ENCODE measurements at regions not wholly inside any gene's neighbourhood (a gene's known extent, or its start where the extent isn't known, plus 50 kb on each side); places are given as distances from the start of the nearest gene placed in this dataset.

GRCh38 chr6:137690721-137691120 is 176.3 kb upstream of the TNFAIP3 start:
- no peak for DNase-seq (ENCODE audit: extremely low spot score, unreplicated experiment)
- Mint-ChIP-seq H3K4me1 (ENCODE audit: unreplicated experiment) (no peaks in the 10 kb centered on the region), H3K4me3 (ENCODE audit: unreplicated experiment) (no peak overlapping the region), H3K27ac (ENCODE audit: unreplicated experiment) (no peak overlapping the region), H3K27me3 (ENCODE audit: unreplicated experiment) (no peaks in the 10 kb centered on the region), H3K9me3 (ENCODE audit: unreplicated experiment) (no peaks in the 10 kb centered on the region), H3K36me3 (ENCODE audit: unreplicated experiment) (no peaks in the 10 kb centered on the region)
- TF ChIP-seq CTCF (IDR thresholded peaks at IDR 0.05): no peak

GRCh38 chr6:137692308-137692707 is 174.8 kb upstream of the TNFAIP3 start:
- TF ChIP-seq CTCF (IDR thresholded peaks at IDR 0.05): no peak
- Mint-ChIP-seq H3K27me3 (ENCODE audit: unreplicated experiment) (no peaks in the 10 kb centered on the region), H3K9me3 (ENCODE audit: unreplicated experiment) (no peaks in the 10 kb centered on the region), H3K4me3 (ENCODE audit: unreplicated experiment) (no peak overlapping the region), H3K36me3 (ENCODE audit: unreplicated experiment) (no peaks in the 10 kb centered on the region), H3K27ac (ENCODE audit: unreplicated experiment) (no peak overlapping the region), H3K4me1 (ENCODE audit: unreplicated experiment) (peaks cover 8% of the 10 kb centered on the region)
- no peak for DNase-seq (ENCODE audit: extremely low spot score, unreplicated experiment)

- Mint-ChIP-seq H3K4me1 (ENCODE audit: unreplicated experiment) (peaks cover 13% of the 10 kb centered on the region), H3K4me3 (ENCODE audit: unreplicated experiment) (no peak overlapping the region), H3K36me3 (ENCODE audit: unreplicated experiment) (no peaks in the 10 kb centered on the region), H3K9me3 (ENCODE audit: unreplicated experiment) (no peaks in the 10 kb centered on the region), H3K27ac (ENCODE audit: unreplicated experiment) (no peak overlapping the region), H3K27me3 (ENCODE audit: unreplicated experiment) (no peaks in the 10 kb centered on the region)
- DNase-seq (ENCODE audit: extremely low spot score, unreplicated experiment): no peak
- no peak for TF ChIP-seq CTCF (IDR thresholded peaks at IDR 0.05)
Observed at GRCh38 chr6:137692806-137693205, 174.3 kb upstream of the TNFAIP3 start.

GRCh38 chr6:137693711-137694110 is 173.3 kb upstream of the TNFAIP3 start:
- TF ChIP-seq CTCF (IDR thresholded peaks at IDR 0.05): no peak
- Mint-ChIP-seq H3K4me3 (ENCODE audit: unreplicated experiment) (no peak overlapping the region), H3K27me3 (ENCODE audit: unreplicated experiment) (no peaks in the 10 kb centered on the region), H3K27ac (ENCODE audit: unreplicated experiment) (no peak overlapping the region), H3K9me3 (ENCODE audit: unreplicated experiment) (no peaks in the 10 kb centered on the region), H3K36me3 (ENCODE audit: unreplicated experiment) (no peaks in the 10 kb centered on the region), H3K4me1 (ENCODE audit: unreplicated experiment) (peaks cover 19% of the 10 kb centered on the region)
- no peak for DNase-seq (ENCODE audit: extremely low spot score, unreplicated experiment)

- no peaks in the 10 kb centered on the region for H3K9me3 Mint-ChIP-seq (ENCODE audit: unreplicated experiment)
- H3K4me3 Mint-ChIP-seq (ENCODE audit: unreplicated experiment): no peak overlapping the region
- no peaks in the 10 kb centered on the region for H3K27me3 Mint-ChIP-seq (ENCODE audit: unreplicated experiment)
- no peak for TF ChIP-seq CTCF (IDR thresholded peaks at IDR 0.05)
- no peak overlapping the region for H3K27ac Mint-ChIP-seq (ENCODE audit: unreplicated experiment)
- no peak for DNase-seq (ENCODE audit: extremely low spot score, unreplicated experiment)
- peaks cover 25% of the 10 kb centered on the region for H3K4me1 Mint-ChIP-seq (ENCODE audit: unreplicated experiment)
- no peaks in the 10 kb centered on the region for H3K36me3 Mint-ChIP-seq (ENCODE audit: unreplicated experiment)
Observed at GRCh38 chr6:137696765-137697164, 170.3 kb upstream of the TNFAIP3 start.

Measured in osteocyte (in vitro differentiated cells).